ENCODE measurements at regions not wholly inside any gene's neighbourhood (a gene's known extent, or its start where the extent isn't known, plus 50 kb on each side); places are given as distances from the start of the nearest gene placed in this dataset.

DNA sequence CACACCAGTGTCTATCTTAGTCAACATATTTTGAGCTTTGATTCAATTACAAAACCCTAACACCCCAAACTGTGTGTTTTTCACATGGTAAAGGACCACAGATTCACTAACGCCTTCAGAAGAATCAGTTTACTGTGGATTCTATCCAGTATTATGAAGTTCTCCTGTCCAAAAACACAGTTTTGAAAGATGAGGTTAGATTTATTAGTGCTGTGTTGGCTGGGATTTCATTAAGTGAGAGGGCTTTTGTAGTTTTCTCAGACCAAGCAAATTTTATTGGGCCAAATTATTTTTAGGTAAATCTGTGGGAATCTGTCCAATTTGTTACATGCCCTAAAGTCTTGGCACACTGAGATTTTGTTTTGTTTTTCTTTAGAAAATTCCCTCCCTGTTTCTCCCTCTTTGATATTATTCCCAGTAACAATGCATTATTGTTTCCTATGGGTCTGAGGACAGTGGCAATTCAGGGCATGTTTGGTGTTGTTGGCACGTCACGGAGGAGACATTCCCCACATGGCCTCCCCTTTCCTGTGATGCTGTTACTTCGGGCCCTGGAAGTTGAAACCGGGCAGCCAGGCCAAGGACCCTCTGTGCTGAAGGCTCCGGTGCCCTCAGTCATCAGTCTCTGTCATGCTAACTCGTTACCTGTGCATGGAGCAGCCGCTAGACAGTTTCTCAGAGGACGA lies 87.5 kb upstream of the ALKAL2 start:
- intact Hi-C loops (cut with DNase I; ENCODE audit: low total_unique reads) = no loop called here
- Histone ChIP-seq H3K27me3 (no peaks in the 10 kb centered on the region), H3K4me3 (no peak overlapping the region), H3K36me3 (no peaks in the 10 kb centered on the region), H3K27ac (peak overlapping the region; percentile 29 to 37), H3K4me1 (no peaks in the 10 kb centered on the region), H3K9me3 (no peaks in the 10 kb centered on the region)
- TF ChIP-seq, protein P1, sequence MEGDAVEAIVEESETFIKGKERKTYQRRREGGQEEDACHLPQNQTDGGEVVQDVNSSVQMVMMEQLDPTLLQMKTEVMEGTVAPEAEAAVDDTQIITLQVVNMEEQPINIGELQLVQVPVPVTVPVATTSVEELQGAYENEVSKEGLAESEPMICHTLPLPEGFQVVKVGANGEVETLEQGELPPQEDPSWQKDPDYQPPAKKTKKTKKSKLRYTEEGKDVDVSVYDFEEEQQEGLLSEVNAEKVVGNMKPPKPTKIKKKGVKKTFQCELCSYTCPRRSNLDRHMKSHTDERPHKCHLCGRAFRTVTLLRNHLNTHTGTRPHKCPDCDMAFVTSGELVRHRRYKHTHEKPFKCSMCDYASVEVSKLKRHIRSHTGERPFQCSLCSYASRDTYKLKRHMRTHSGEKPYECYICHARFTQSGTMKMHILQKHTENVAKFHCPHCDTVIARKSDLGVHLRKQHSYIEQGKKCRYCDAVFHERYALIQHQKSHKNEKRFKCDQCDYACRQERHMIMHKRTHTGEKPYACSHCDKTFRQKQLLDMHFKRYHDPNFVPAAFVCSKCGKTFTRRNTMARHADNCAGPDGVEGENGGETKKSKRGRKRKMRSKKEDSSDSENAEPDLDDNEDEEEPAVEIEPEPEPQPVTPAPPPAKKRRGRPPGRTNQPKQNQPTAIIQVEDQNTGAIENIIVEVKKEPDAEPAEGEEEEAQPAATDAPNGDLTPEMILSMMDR (IDR thresholded peaks at IDR 0.05) = no peak
- no peak for TF ChIP-seq POLR2A (IDR thresholded peaks at IDR 0.05)
- no peak for DNase-seq

DNA sequence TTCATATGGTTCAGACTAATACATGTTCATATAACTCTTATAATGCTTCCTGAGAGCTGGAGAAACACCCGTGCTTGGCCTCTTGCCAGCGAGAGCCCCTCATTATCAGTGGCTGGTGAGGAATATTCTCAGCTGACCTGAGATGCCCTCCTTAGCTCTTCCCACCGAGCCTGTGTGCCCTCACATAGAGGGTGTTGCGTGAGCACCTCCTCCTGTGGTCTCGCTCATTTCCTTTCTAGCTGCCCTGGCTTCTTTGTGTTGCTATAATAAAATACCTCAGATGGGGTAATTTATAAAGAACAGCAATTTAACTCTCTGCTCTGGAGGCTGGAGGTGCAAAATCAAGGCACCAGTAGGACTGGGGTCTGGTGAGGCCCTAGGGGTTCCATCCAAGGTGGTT lies 80.5 kb upstream of the ALKAL2 start:
- H3K4me1 ChIP-seq = no peaks in the 10 kb centered on the region
- no peak for DNase-seq
- H3K27me3 ChIP-seq = no peaks in the 10 kb centered on the region
- no peak overlapping the region for H3K4me3 ChIP-seq
- intact Hi-C loops (cut with DNase I; ENCODE audit: low total_unique reads) = no loop called here
- TF ChIP-seq, protein P1 (IDR thresholded peaks at IDR 0.05) = no peak
- TF ChIP-seq POLR2A (IDR thresholded peaks at IDR 0.05) = no peak
- H3K27ac ChIP-seq = no peak overlapping the region
- H3K36me3 ChIP-seq = no peaks in the 10 kb centered on the region
- no peaks in the 10 kb centered on the region for H3K9me3 ChIP-seq

DNA sequence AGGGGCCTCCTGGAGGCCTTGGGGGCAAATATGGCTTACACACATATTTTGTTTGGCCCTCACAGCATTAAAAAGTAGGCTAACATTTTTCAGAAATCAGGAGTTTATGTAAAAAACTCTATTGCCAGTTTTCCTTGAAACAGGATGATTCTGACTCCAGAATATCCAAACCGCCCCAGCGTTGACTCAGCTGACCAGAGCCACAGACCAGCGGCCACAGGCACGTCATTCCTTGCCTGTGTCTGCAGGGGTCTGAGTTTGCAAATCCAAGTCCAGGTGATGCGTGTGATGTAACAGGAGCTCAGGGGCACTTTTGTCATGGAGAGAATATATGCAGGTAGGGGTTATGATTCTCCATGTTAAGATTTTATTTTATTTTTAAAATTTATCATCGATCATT lies 79.4 kb upstream of the ALKAL2 start:
- H3K27me3 ChIP-seq = no peaks in the 10 kb centered on the region
- TF ChIP-seq, protein P1 (IDR thresholded peaks at IDR 0.05) = no peak
- TF ChIP-seq POLR2A (IDR thresholded peaks at IDR 0.05) = no peak
- no peak for DNase-seq
- no peaks in the 10 kb centered on the region for H3K4me1 ChIP-seq
- no peaks in the 10 kb centered on the region for H3K9me3 ChIP-seq
- no peaks in the 10 kb centered on the region for H3K36me3 ChIP-seq
- no peak overlapping the region for H3K27ac ChIP-seq
- no peak overlapping the region for H3K4me3 ChIP-seq
- intact Hi-C loops (cut with DNase I; ENCODE audit: low total_unique reads) = no loop called here

DNA sequence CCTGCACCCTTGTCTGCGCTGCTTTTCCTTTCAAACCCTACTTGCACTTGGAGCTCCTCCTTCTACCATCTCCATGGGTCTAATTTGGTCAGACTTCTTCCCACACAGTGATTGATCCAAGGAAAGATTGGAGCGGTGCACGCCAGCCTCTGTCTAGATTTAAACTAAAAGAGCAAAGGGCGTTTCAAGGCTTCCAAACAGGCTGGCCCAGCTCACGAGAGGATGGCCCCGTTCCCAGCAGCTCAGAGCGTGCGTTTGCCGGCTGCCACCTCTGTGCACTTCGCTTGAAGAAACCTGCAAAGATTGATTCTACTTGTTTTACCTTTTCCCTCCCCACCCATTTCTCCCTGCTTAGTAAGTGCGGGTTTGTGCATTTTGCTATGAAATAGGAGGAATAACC lies 78.8 kb upstream of the ALKAL2 start:
- no peaks in the 10 kb centered on the region for H3K36me3 ChIP-seq
- H3K9me3 ChIP-seq = no peaks in the 10 kb centered on the region
- H3K4me1 ChIP-seq = no peaks in the 10 kb centered on the region
- no peak for TF ChIP-seq POLR2A (IDR thresholded peaks at IDR 0.05)
- TF ChIP-seq, protein P1 (IDR thresholded peaks at IDR 0.05) = no peak
- no peaks in the 10 kb centered on the region for H3K27me3 ChIP-seq
- DNase-seq = no peak
- no peak overlapping the region for H3K4me3 ChIP-seq
- intact Hi-C loops (cut with DNase I; ENCODE audit: low total_unique reads) = no loop called here
- no peak overlapping the region for H3K27ac ChIP-seq

DNA sequence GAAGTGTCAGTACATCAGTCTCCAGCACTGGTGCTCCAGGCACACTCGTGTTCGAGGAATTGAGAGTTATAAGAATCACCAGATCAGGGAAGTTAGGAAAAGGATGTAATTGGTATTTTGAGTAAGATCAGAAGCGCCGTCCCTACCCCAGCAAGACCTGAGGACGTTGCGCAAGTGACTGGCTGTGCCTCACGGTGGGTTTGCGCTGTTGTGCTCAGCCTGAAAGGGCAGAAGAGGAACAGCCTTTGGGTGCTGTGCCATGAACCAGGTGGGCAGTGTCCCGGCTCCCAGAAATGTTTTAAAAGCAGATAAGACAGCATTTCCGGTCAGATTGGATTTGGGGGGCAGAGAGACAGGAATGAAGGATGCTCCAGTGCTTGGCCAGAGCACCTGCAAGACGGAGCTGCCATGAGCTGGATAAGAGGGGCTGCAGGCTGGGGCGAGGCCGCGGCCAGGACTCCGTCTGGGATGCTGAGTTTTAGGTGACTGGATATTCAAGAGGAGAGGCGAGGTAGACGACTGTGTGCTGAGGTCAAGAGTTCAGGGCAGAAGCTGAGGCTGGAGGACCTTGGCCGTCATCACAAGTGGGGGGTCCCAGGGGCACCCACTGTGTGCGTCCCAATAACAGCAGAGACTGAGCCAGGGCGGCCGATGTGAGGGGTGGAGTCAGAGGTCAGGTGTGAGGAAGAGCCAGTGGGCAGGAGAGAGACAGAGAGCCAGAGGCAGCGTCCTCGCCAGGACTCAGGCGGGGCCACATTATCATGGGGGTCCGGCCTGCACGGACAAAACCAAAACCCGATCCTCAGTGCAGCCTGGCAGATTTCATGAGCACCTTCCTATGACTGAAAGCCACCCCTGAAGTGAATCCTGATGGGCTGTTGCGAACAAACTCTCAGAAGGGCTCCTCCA lies 77.7 kb upstream of the ALKAL2 start:
- H3K36me3 ChIP-seq = no peaks in the 10 kb centered on the region
- intact Hi-C loops (cut with DNase I; ENCODE audit: low total_unique reads) = no loop called here
- H3K4me3 ChIP-seq = no peak overlapping the region
- H3K9me3 ChIP-seq = no peaks in the 10 kb centered on the region
- H3K4me1 ChIP-seq = no peaks in the 10 kb centered on the region
- no peak for TF ChIP-seq POLR2A (IDR thresholded peaks at IDR 0.05)
- TF ChIP-seq, protein P1 (IDR thresholded peaks at IDR 0.05) = no peak
- H3K27ac ChIP-seq = no peak overlapping the region
- H3K27me3 ChIP-seq = no peaks in the 10 kb centered on the region
- no peak for DNase-seq
